ENCODE measurements at regions not wholly inside any gene's neighbourhood (a gene's known extent, or its start where the extent isn't known, plus 50 kb on each side); places are given as distances from the start of the nearest gene placed in this dataset.

- Histone ChIP-seq H3K4me3 (replicated peaks; ENCODE audit: insufficient read depth, low read length) (no peak overlapping the region), H3K27ac (replicated peaks) (no peak overlapping the region), H3K27me3 (ENCODE audit: insufficient read depth, poor library complexity, severe bottlenecking) (no peaks in the 10 kb centered on the region)
- no peak for DNase-seq (ENCODE audit: low read depth in 1 of 2, low spot score in 1 of 2)
- TF ChIP-seq POLR2AphosphoS5 (IDR thresholded peaks at IDR 0.05; ENCODE audit: low read depth) (no peak), CTCF (IDR thresholded peaks at IDR 0.05; ENCODE audit: insufficient read depth, low read length) (no peak)
These were observed 218.6 kb upstream of the FOXN3 start for GRCh38 chr14:89635615-89636014.

GRCh38 chr14:89634037-89634436 lies 217.0 kb upstream of the FOXN3 start:
- H3K27me3 ChIP-seq (ENCODE audit: insufficient read depth, poor library complexity, severe bottlenecking) = no peaks in the 10 kb centered on the region
- no peak for DNase-seq (ENCODE audit: low read depth in 1 of 2, low spot score in 1 of 2)
- TF ChIP-seq REST (IDR thresholded peaks at IDR 0.05; ENCODE audit: insufficient replicate concordance, low read depth) = no peak
- no peak for TF ChIP-seq CTCF (IDR thresholded peaks at IDR 0.05; ENCODE audit: insufficient read depth, low read length)
- no peak for TF ChIP-seq SPI1 (IDR thresholded peaks at IDR 0.05; ENCODE audit: borderline replicate concordance, low read depth)
- TF ChIP-seq POLR2AphosphoS5 (IDR thresholded peaks at IDR 0.05; ENCODE audit: low read depth) = no peak
- no peak for TF ChIP-seq GABPA (IDR thresholded peaks at IDR 0.05; ENCODE audit: low read depth)
- no peak overlapping the region for H3K27ac ChIP-seq (replicated peaks)
- no peak overlapping the region for H3K4me3 ChIP-seq (replicated peaks; ENCODE audit: insufficient read depth, low read length)

- H3K4me3 ChIP-seq (replicated peaks; ENCODE audit: insufficient read depth, low read length) = no peak overlapping the region
- H3K27ac ChIP-seq (replicated peaks) = no peak overlapping the region
- DNase-seq (ENCODE audit: low read depth in 1 of 2, low spot score in 1 of 2) = no peak
- no peaks in the 10 kb centered on the region for H3K27me3 ChIP-seq (ENCODE audit: insufficient read depth, poor library complexity, severe bottlenecking)
- TF ChIP-seq SPI1 (IDR thresholded peaks at IDR 0.05; ENCODE audit: borderline replicate concordance, low read depth) = no peak
These were observed 213.2 kb upstream of the FOXN3 start for GRCh38 chr14:89630101-89630829.

GRCh38 chr14:89629383-89629782 lies 212.3 kb upstream of the FOXN3 start:
- H3K27me3 ChIP-seq (ENCODE audit: insufficient read depth, poor library complexity, severe bottlenecking) = no peaks in the 10 kb centered on the region
- TF ChIP-seq REST (IDR thresholded peaks at IDR 0.05; ENCODE audit: insufficient replicate concordance, low read depth) = no peak
- H3K27ac ChIP-seq (replicated peaks) = no peak overlapping the region
- DNase-seq (ENCODE audit: low read depth in 1 of 2, low spot score in 1 of 2) = no peak
- H3K4me3 ChIP-seq (replicated peaks; ENCODE audit: insufficient read depth, low read length) = no peak overlapping the region

GRCh38 chr14:89628521-89628920 lies 211.5 kb upstream of the FOXN3 start:
- no peak for DNase-seq (ENCODE audit: low read depth in 1 of 2, low spot score in 1 of 2)
- TF ChIP-seq REST (IDR thresholded peaks at IDR 0.05; ENCODE audit: insufficient replicate concordance, low read depth) = no peak
- no peak for TF ChIP-seq SPI1 (IDR thresholded peaks at IDR 0.05; ENCODE audit: borderline replicate concordance, low read depth)
- TF ChIP-seq CTCF (IDR thresholded peaks at IDR 0.05; ENCODE audit: insufficient read depth, low read length) = no peak

More at GRCh38 chr14:89628521-89628920, 211.5 kb upstream of the FOXN3 start:
- H3K27ac ChIP-seq (replicated peaks) = no peak overlapping the region
- no peak overlapping the region for H3K4me3 ChIP-seq (replicated peaks; ENCODE audit: insufficient read depth, low read length)
- H3K27me3 ChIP-seq (ENCODE audit: insufficient read depth, poor library complexity, severe bottlenecking) = no peaks in the 10 kb centered on the region
